Large intestine (tissue), 3 donors: ENCODE measurements at regions not wholly inside any gene's neighbourhood (a gene's known extent, or its start where the extent isn't known, plus 50 kb on each side); places are given as distances from the start of the nearest gene placed in this dataset.

Experiments used
- DNase-seq, 2 donors: peaks; one replicate each; pipeline versions ENCODE4 v3.0.0 to v3.0.0-alpha.2; 2013
- H3K27ac ChIP-seq: one replicate; pipeline ENCODE4 v1.5.1; 2013; ENCODE audit warnings: low read length
- H3K27me3 ChIP-seq: 2 replicates; pipeline ENCODE4 v1.6.1; 2013; ENCODE audit warnings: low read length; ENCODE audit not compliant: control insufficient read depth, insufficient read depth
- H3K36me3 ChIP-seq: 2 replicates; pipeline ENCODE4 v1.6.1; 2013; ENCODE audit warnings: low read length; ENCODE audit not compliant: control insufficient read depth, insufficient read depth
- H3K4me1 ChIP-seq: one replicate; pipeline ENCODE4 v1.6.1; 2013; ENCODE audit warnings: low read length; ENCODE audit not compliant: control insufficient read depth, insufficient read depth
- H3K4me3 ChIP-seq: one replicate; pipeline ENCODE4 v1.5.1; 2013; ENCODE audit warnings: low read length
- H3K9me3 ChIP-seq: one replicate; pipeline ENCODE4 v1.6.1; 2013; ENCODE audit warnings: mild to moderate bottlenecking, low read depth, low read length, moderate library complexity; ENCODE audit not compliant: control insufficient read depth
- WGBS: methylation state at CpG from one replicate; pipeline ENCODE4 v1.1.5; 2013; ENCODE audit warnings: low lambda C conversion rate; ENCODE audit not compliant: insufficient coverage; 5-methylcytosine and 5-hydroxymethylcytosine counted together

DNA sequence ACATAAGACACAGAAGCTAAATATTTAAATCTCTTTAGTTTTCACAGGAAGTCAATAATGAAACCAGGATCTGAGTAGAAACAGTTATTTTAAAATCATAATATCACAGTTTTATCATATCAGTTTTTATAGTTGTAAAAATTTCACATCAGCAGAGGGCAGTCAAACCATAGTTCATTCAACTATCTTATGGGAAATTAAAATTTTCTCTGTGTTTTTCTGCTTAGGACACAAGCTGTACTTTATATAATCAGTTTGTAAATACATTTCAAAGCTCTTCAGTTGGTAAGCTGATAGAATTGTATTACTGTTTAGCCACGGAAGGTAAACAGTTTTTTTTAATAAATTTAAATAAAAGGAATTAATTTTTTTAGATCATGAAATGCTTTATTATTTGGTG, 204.8 kb upstream of the NUDT6 start:
- Histone ChIP-seq H3K27me3 (no peaks in the 10 kb centered on the region), H3K4me3 (no peak overlapping the region), H3K36me3 (no peaks in the 10 kb centered on the region), H3K27ac (no peak overlapping the region), H3K4me1 (no peaks in the 10 kb centered on the region), H3K9me3 (no peaks in the 10 kb centered on the region)
- 100% methylated on average over 1 of the region's 1 CpG for WGBS
- no peak for DNase-seq

- WGBS, result 100% methylated on average over 2 of the region's 2 CpGs
- H3K27me3 ChIP-seq, result no peaks in the 10 kb centered on the region
- H3K27ac ChIP-seq, result no peak overlapping the region
- no peaks in the 10 kb centered on the region for H3K36me3 ChIP-seq
- DNase-seq, result no peak
- no peaks in the 10 kb centered on the region for H3K9me3 ChIP-seq
- no peaks in the 10 kb centered on the region for H3K4me1 ChIP-seq
- H3K4me3 ChIP-seq, result no peak overlapping the region
These were observed 205.5 kb upstream of the NUDT6 start for GRCh38 chr4:123127875-123128274.

DNA sequence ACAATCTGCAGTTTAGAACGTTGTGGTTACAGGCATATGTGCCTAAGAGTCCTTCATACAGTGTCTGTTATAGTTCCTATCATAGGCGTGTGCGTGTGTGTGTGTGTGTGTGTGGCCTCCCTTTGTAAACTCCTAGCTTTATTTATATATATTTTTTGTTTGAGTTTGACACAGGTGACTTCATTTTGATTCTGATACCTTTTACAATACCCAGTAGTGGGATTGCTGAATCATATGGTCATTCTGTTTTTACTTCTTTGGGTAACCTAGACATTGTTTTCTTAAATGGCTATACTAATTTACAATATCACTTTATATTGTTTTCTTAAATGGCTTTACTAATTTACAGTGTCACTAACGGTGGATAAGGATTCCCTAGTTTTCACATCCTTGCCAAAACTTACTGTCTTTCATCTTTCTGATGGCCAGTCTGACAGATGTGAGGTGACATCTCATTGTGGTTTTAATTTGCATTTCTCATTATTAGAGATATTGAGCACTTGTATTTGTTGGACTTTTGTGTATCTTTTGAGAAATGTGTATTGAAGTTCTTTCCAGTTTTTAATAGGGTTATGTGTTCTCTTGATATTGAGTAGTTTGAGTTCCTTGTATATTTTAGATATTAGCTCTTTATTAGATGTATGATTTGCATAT, 211.1 kb upstream of the NUDT6 start:
- Histone ChIP-seq H3K4me1 (no peaks in the 10 kb centered on the region), H3K36me3 (no peaks in the 10 kb centered on the region), H3K4me3 (no peak overlapping the region), H3K27ac (no peak overlapping the region), H3K9me3 (no peaks in the 10 kb centered on the region), H3K27me3 (no peaks in the 10 kb centered on the region)
- DNase-seq, result no peak
- 86% methylated on average over 1 of the region's 4 CpGs for WGBS

DNA sequence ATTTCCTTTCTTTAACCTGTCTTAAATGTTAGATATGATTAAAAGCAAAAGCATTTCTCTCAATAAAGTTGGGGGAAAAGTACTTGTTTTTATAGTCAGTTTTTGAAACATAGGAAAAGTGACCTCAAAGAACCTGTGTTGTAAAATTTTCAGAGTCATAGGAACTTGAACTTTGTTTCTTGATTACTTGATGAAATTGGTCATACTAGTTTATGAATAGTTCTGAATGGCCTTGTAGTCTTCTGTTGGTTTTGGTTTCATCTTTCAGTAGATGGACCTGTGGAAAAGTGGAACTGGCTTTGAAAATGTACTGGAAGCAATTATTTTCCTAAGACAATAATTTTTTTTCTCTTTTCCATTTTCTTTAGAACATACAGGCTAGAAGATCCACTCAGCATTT, 222.2 kb upstream of the NUDT6 start:
- Histone ChIP-seq H3K4me3 (no peak overlapping the region), H3K4me1 (no peaks in the 10 kb centered on the region), H3K27me3 (no peaks in the 10 kb centered on the region), H3K36me3 (no peaks in the 10 kb centered on the region), H3K9me3 (no peaks in the 10 kb centered on the region), H3K27ac (peak overlapping the region; percentile 1)
- peak; percentile 42 to 66 for DNase-seq

DNA sequence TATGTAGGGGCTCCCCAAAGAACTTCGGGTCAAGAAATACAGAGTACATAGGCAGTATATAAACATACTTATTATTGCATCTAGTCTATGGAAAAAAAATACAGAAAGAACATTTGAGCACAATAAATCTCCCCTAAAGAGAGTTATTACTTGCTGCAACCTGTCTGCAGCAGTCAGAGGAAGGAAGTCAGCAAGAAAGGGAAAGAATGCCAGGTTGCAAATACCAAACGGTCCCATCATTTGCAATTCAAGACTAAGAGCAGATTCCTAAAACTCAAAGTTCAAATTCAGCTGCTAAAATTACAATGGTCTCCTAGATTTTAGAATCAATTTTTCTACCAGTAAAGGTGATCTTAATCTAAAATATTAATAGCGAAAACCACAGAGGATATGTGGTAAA, 236.2 kb upstream of the NUDT6 start:
- no peaks in the 10 kb centered on the region for H3K36me3 ChIP-seq
- 100% methylated on average over 1 of the region's 3 CpGs for WGBS
- no peak overlapping the region for H3K4me3 ChIP-seq
- H3K9me3 ChIP-seq, result no peaks in the 10 kb centered on the region
- H3K27me3 ChIP-seq, result no peaks in the 10 kb centered on the region
- H3K4me1 ChIP-seq, result no peaks in the 10 kb centered on the region
- H3K27ac ChIP-seq, result no peak overlapping the region
- DNase-seq, result no peak

- no peak for DNase-seq
- WGBS, result 40% methylated on average over 1 of the region's 2 CpGs
- H3K27ac ChIP-seq, result no peak overlapping the region
- no peaks in the 10 kb centered on the region for H3K36me3 ChIP-seq
- H3K9me3 ChIP-seq, result no peaks in the 10 kb centered on the region
- no peak overlapping the region for H3K4me3 ChIP-seq
- H3K4me1 ChIP-seq, result no peaks in the 10 kb centered on the region
- H3K27me3 ChIP-seq, result no peaks in the 10 kb centered on the region
These were observed 237.1 kb upstream of the NUDT6 start for GRCh38 chr4:123159479-123159878.

DNA sequence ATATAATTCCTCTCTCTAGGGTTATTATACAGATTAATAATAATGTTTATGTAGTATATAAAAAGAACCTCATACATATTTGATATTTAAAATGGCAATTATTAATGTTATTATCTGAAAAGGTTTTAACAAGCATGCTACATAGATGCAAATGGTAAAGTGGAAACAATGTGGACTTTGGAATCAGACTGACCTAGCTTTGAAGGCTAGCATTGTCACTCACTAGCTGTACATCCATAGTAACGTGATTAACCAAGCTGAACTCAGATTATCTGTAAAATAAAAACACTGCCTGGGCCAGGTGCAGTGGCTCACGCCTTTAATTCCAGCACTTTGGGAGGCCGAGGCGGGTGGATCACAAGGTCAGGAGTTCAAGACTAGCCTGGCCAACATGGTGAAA, 233.7 kb upstream of the SPRY1 start:
- Histone ChIP-seq H3K27ac (no peak overlapping the region), H3K27me3 (no peaks in the 10 kb centered on the region), H3K4me1 (no peaks in the 10 kb centered on the region), H3K9me3 (no peaks in the 10 kb centered on the region), H3K4me3 (no peak overlapping the region), H3K36me3 (no peaks in the 10 kb centered on the region)
- DNase-seq, result peak in 1 of 2 donors; percentile 8
- WGBS, result no CpG with 5 or more reads among the region's 4 CpGs

DNA sequence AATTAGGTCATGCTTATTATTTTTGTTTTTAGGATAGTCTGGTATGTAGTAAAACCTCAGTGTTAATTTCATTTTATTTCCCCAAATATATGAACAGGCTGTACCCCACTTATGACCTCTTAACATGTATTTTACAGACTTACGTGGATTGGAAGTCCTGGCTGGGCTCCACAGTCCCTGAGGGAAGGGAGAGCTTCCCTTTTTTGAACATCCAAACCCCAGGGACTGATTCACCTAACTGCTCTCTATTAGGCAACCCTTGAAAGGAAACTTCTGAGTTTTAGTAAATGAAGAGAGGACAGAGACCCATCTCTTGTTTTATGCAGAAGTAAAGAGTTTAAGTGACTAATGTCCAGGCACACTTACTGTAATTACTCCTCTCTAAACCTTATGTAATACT, 233.1 kb upstream of the SPRY1 start:
- H3K27me3 ChIP-seq, result no peaks in the 10 kb centered on the region
- no peaks in the 10 kb centered on the region for H3K4me1 ChIP-seq
- no peak overlapping the region for H3K4me3 ChIP-seq
- DNase-seq, result no peak
- H3K36me3 ChIP-seq, result no peaks in the 10 kb centered on the region
- WGBS, result no CpG with 5 or more reads among the region's 1 CpG
- no peaks in the 10 kb centered on the region for H3K9me3 ChIP-seq
- H3K27ac ChIP-seq, result no peak overlapping the region

DNA sequence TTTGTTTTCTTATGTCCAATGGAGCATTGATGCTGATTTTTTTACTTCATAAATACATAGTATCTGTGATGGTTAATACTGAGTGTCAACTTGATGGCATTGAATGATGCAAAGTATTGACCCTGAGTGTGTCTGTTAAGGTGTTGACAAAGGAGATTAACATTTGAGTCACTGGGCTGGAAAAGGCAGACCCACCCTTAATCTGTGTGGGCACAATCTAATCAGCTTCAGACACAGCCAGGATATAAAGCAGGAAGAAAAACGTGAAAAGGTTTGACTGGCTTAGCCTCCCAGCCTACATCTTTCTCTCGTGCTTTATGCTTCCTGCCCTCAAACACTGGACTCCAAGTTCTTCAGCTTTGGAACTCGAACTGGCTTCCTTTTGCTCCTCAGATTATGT, 230.6 kb upstream of the SPRY1 start:
- no peak for DNase-seq
- Histone ChIP-seq H3K27ac (no peak overlapping the region), H3K4me1 (no peaks in the 10 kb centered on the region), H3K4me3 (no peak overlapping the region), H3K27me3 (no peaks in the 10 kb centered on the region), H3K36me3 (no peaks in the 10 kb centered on the region), H3K9me3 (no peaks in the 10 kb centered on the region)
- WGBS, result no CpG with 5 or more reads among the region's 3 CpGs

DNA sequence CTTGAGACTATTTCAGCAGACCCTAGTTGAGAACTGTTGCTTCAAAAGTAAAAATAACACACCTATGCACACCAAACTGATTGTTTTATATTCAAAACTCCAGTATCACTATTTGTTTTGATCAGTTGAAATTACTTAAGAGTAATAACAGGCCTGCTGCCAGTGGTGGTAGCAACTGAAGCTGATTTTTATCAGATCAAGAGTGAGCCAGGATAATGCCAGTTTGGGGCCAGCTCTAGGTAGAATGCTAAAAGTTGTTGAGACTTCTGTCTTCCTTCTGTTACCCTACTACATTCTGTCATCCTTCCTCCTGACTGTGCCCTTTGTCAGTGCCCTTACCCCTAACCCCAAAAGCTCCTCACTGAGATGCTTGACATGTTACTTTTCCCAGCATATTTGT, 228.7 kb upstream of the SPRY1 start:
- H3K9me3 ChIP-seq, result no peaks in the 10 kb centered on the region
- DNase-seq, result no peak
- H3K4me3 ChIP-seq, result no peak overlapping the region
- no peaks in the 10 kb centered on the region for H3K27me3 ChIP-seq
- no peaks in the 10 kb centered on the region for H3K36me3 ChIP-seq
- no peaks in the 10 kb centered on the region for H3K4me1 ChIP-seq
- no peak overlapping the region for H3K27ac ChIP-seq

- no peak for DNase-seq
- Histone ChIP-seq H3K27me3 (no peaks in the 10 kb centered on the region), H3K27ac (no peak overlapping the region), H3K4me3 (no peak overlapping the region), H3K4me1 (no peaks in the 10 kb centered on the region), H3K36me3 (no peaks in the 10 kb centered on the region), H3K9me3 (no peaks in the 10 kb centered on the region)
- no CpG with 5 or more reads among the region's 2 CpGs for WGBS
These were observed 227.8 kb upstream of the SPRY1 start for GRCh38 chr4:123168812-123169211.
